ENCODE measurements at regions not wholly inside any gene's neighbourhood (a gene's known extent, or its start where the extent isn't known, plus 50 kb on each side); places are given as distances from the start of the nearest gene placed in this dataset.
"Not testable (repeated sequence)": the region's sequence is repeated elsewhere in the genome, so short reads cannot be mapped to it uniquely, and the experiment has no call there.

DNA sequence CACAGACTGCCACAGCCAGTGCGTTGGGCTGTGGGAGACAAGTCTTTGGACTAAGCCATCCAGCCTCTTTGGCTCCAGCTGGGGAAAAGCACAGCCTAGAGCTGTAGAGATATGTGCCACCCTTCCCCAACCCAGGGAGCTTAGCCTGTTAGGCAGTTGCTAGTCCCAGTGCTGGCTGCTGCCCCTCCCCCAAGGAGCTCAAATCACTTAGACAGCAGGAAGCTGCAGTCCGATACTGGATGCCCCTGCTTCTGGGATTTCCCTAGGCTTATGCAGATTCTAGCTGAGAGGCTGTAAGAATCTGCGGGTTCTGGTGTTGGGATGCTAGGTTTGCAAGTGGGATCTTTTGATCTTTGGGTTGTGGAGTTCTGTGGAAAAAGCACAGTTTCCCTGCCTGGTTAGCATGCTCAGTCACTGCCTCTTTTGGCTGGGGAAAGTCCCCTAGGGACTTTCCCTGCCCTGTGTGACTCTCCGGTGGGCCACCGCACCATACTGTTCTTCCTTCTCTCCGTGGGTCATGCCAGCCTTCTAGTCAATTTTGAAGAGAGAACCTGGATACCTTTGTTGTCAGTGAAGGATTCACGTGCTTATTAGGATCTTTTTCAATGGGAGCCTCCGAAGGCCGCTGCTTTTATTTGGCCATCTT is 792.0 kb downstream of the KCNA4 start:
- no peak for DNase-seq
- intact Hi-C loops (cut with DNase I), result no loop called here
- TF ChIP-seq, protein P1, sequence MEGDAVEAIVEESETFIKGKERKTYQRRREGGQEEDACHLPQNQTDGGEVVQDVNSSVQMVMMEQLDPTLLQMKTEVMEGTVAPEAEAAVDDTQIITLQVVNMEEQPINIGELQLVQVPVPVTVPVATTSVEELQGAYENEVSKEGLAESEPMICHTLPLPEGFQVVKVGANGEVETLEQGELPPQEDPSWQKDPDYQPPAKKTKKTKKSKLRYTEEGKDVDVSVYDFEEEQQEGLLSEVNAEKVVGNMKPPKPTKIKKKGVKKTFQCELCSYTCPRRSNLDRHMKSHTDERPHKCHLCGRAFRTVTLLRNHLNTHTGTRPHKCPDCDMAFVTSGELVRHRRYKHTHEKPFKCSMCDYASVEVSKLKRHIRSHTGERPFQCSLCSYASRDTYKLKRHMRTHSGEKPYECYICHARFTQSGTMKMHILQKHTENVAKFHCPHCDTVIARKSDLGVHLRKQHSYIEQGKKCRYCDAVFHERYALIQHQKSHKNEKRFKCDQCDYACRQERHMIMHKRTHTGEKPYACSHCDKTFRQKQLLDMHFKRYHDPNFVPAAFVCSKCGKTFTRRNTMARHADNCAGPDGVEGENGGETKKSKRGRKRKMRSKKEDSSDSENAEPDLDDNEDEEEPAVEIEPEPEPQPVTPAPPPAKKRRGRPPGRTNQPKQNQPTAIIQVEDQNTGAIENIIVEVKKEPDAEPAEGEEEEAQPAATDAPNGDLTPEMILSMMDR (IDR thresholded peaks at IDR 0.05; ENCODE audit: borderline replicate concordance, extremely low read depth, insufficient read depth), result no peak

DNA sequence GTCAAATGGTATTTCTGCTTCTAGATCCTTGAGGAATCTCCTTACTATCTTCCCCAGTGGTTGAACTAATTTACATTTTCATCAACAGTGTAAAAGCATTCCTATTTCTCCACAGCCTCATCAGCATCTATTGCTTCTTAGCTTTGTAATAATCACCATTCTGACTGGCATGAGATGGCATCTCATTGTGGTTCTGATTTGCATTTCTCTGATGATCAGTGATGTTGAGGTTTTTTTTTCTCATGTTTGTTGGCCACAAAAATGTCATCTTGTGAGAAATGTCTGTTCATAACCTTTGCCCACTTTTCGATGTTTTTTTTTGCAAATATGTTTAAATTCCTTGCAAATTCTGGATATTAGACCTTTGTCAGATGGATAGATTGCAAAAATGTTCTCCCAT is 797.3 kb downstream of the KCNA4 start:
- H3K27ac ChIP-seq (ENCODE audit: low read depth in 2 of 2, low read length in 2 of 2); H3K4me3 ChIP-seq (ENCODE audit: low read length in 3 of 3); intact Hi-C loops (cut with DNase I); H3K36me3 ChIP-seq (ENCODE audit: control insufficient read depth in 2 of 3, insufficient read depth in 3 of 3, low read length in 3 of 3); H3K9ac ChIP-seq (ENCODE audit: low read length in 3 of 3); H3K27me3 ChIP-seq (ENCODE audit: control insufficient read depth, insufficient read depth, low read length); H3K9me3 ChIP-seq (ENCODE audit: control insufficient read depth in 2 of 3, insufficient read depth in 1 of 3, low read length in 3 of 3); DNase-seq; FAIRE-seq; H3K4me1 ChIP-seq (ENCODE audit: control insufficient read depth in 2 of 3, insufficient read depth in 2 of 3, low read depth in 1 of 3, low read length in 3 of 3): not testable (repeated sequence)

More for the DNA sequence above, 792.0 kb downstream of the KCNA4 start:
- no peaks in the 10 kb centered on the region for H3K27me3 ChIP-seq (ENCODE audit: control insufficient read depth, insufficient read depth, low read length)
- no peak overlapping the region for H3K4me3 ChIP-seq (ENCODE audit: low read length in 3 of 3)
- no peak for FAIRE-seq
- H3K9me3 ChIP-seq (ENCODE audit: control insufficient read depth in 2 of 3, insufficient read depth in 1 of 3, low read length in 3 of 3), result no peaks in the 10 kb centered on the region
- no peaks in the 10 kb centered on the region for H3K36me3 ChIP-seq (ENCODE audit: control insufficient read depth in 2 of 3, insufficient read depth in 3 of 3, low read length in 3 of 3)
- no peak overlapping the region for H3K9ac ChIP-seq (ENCODE audit: low read length in 3 of 3)
- no peaks in the 10 kb centered on the region for H3K4me1 ChIP-seq (ENCODE audit: control insufficient read depth in 2 of 3, insufficient read depth in 2 of 3, low read depth in 1 of 3, low read length in 3 of 3)
- H3K27ac ChIP-seq (ENCODE audit: low read depth in 2 of 2, low read length in 2 of 2), result no peak overlapping the region

DNA sequence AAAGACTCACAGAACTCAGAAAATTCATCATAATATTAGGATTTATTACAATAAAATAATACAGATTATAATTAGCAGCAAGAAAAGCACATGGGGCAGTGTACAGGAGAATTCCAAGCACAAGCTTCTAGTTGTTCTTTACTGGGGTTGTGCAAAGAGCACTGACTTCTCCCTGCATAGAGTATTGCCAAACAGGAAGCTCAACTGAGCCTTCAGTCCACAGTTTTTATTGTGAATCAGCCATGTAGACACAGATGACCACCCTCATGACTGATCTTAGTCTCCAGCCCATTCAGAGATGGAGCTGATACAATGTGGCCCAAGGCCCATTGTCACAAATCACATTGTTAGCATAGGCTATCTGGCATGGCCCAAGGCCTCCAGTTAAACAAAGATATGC is 798.9 kb downstream of the KCNA4 start:
- no peak overlapping the region for H3K27ac ChIP-seq (ENCODE audit: low read depth in 2 of 2, low read length in 2 of 2)
- no peaks in the 10 kb centered on the region for H3K27me3 ChIP-seq (ENCODE audit: control insufficient read depth, insufficient read depth, low read length)
- no peaks in the 10 kb centered on the region for H3K4me1 ChIP-seq (ENCODE audit: control insufficient read depth in 2 of 3, insufficient read depth in 2 of 3, low read depth in 1 of 3, low read length in 3 of 3)
- intact Hi-C loops (cut with DNase I), result no loop called here
- DNase-seq (no peak), FAIRE-seq (no peak)
- no peak overlapping the region for H3K4me3 ChIP-seq (ENCODE audit: low read length in 3 of 3)
- TF ChIP-seq, protein P1 (IDR thresholded peaks at IDR 0.05; ENCODE audit: borderline replicate concordance, extremely low read depth, insufficient read depth), result no peak
- H3K9ac ChIP-seq (ENCODE audit: low read length in 3 of 3), result no peak overlapping the region
- no peaks in the 10 kb centered on the region for H3K36me3 ChIP-seq (ENCODE audit: control insufficient read depth in 2 of 3, insufficient read depth in 3 of 3, low read length in 3 of 3)
- H3K9me3 ChIP-seq (ENCODE audit: control insufficient read depth in 2 of 3, insufficient read depth in 1 of 3, low read length in 3 of 3), result no peaks in the 10 kb centered on the region

DNA sequence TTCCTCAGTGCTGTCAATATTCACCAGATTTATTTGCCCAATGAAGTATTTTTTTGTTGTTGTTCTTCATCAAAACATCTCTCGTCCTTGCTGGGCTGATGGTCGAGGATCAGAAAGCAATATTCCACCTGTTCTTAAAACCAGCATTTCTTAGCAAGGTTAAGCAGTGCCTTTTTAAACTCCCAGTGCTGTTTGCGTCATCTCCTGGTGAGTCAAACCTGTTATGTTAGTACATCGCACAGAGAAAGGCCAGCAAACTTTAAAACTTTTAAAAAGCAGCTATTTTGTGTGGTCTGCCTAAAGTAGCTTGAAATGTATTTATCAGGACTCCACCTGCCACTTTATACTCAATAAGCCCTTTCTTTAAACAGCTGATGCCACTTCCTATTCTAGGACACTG is 802.0 kb downstream of the KCNA4 start:
- TF ChIP-seq, protein P1 (IDR thresholded peaks at IDR 0.05; ENCODE audit: borderline replicate concordance, extremely low read depth, insufficient read depth), result no peak
- Histone ChIP-seq H3K27me3 (ENCODE audit: control insufficient read depth, insufficient read depth, low read length) (no peaks in the 10 kb centered on the region), H3K4me3 (ENCODE audit: low read length in 3 of 3) (no peak overlapping the region), H3K27ac (ENCODE audit: low read depth in 2 of 2, low read length in 2 of 2) (no peak overlapping the region), H3K9me3 (ENCODE audit: control insufficient read depth in 2 of 3, insufficient read depth in 1 of 3, low read length in 3 of 3) (no peaks in the 10 kb centered on the region), H3K9ac (ENCODE audit: low read length in 3 of 3) (no peak overlapping the region), H3K36me3 (ENCODE audit: control insufficient read depth in 2 of 3, insufficient read depth in 3 of 3, low read length in 3 of 3) (no peaks in the 10 kb centered on the region), H3K4me1 (ENCODE audit: control insufficient read depth in 2 of 3, insufficient read depth in 2 of 3, low read depth in 1 of 3, low read length in 3 of 3) (no peaks in the 10 kb centered on the region)
- intact Hi-C loops (cut with DNase I), result no loop called here
- FAIRE-seq (no peak), DNase-seq (no peak)

Measured in kidney (tissue), 13 donors.